Activated CD4-positive, CD25-positive, alpha-beta regulatory T cell treated with anti-CD3 and anti-CD28 coated beads, Interleukin-2, amount 50 U/mL, for 24 hours (primary cell): ENCODE measurements at regions not wholly inside any gene's neighbourhood (a gene's known extent, or its start where the extent isn't known, plus 50 kb on each side); places are given as distances from the start of the nearest gene placed in this dataset.
"Not testable (repeated sequence)": the region's sequence is repeated elsewhere in the genome, so short reads cannot be mapped to it uniquely, and the experiment has no call there.

Experiments
- ATAC-seq, 2 donors: fragments of 150-1000 bp; cut with Tn5 transposase; one replicate each; pipeline ENCODE4 v1.10.0; 2021; ENCODE audit warnings: mild to moderate bottlenecking in 1 of 2, moderate library complexity in 1 of 2

GRCh38 chr13:99078017-99078771 lies 100.3 kb upstream of the DOCK9 start:
- ATAC-seq: no peak

- ATAC-seq: no peak
Observed at GRCh38 chr13:99080131-99080530, 102.3 kb upstream of the DOCK9 start.

GRCh38 chr13:99083981-99084380 lies 106.1 kb upstream of the DOCK9 start:
- ATAC-seq: no peak

- ATAC-seq: no peak
Observed at GRCh38 chr13:99085139-99085807, 107.4 kb upstream of the DOCK9 start.

GRCh38 chr13:99085808-99086266 lies 108.0 kb upstream of the DOCK9 start:
- no peak for ATAC-seq

- peak; percentile 68 to 69 for ATAC-seq
Observed at GRCh38 chr13:99086267-99087097, 108.6 kb upstream of the DOCK9 start.

- peak; percentile 81 to 85 for ATAC-seq
Observed at GRCh38 chr13:99087098-99087953, 109.5 kb upstream of the DOCK9 start.

- ATAC-seq: peak; percentile 27 to 30
Observed at GRCh38 chr13:99087954-99088491, 110.2 kb upstream of the DOCK9 start.

GRCh38 chr13:99093997-99094396 lies 106.7 kb upstream of the UBAC2 start:
- ATAC-seq: no peak

GRCh38 chr13:99101831-99102230 lies 98.8 kb upstream of the UBAC2 start:
- ATAC-seq: not testable (repeated sequence)

- ATAC-seq: no peak
Observed at GRCh38 chr13:99103536-99103935, 97.1 kb upstream of the UBAC2 start.

- ATAC-seq: no peak
Observed at GRCh38 chr13:99104396-99104795, 96.3 kb upstream of the UBAC2 start.

GRCh38 chr13:99105160-99105559 lies 95.5 kb upstream of the UBAC2 start:
- no peak for ATAC-seq

GRCh38 chr13:99113351-99113750 lies 87.3 kb upstream of the UBAC2 start:
- ATAC-seq: no peak

GRCh38 chr13:99118179-99118578 lies 82.5 kb upstream of the UBAC2 start:
- ATAC-seq: no peak

- ATAC-seq: peak; percentile 92 to 93
Observed at GRCh38 chr13:99119656-99120055, 81.0 kb upstream of the UBAC2 start.

- no peak for ATAC-seq
Observed at GRCh38 chr13:99120751-99121150, 79.9 kb upstream of the UBAC2 start.

- no peak for ATAC-seq
Observed at GRCh38 chr13:99122171-99122570, 78.5 kb upstream of the UBAC2 start.

GRCh38 chr13:99123101-99124045 lies 77.3 kb upstream of the UBAC2 start:
- no peak for ATAC-seq

GRCh38 chr13:99124046-99124400 lies 76.6 kb upstream of the UBAC2 start:
- no peak for ATAC-seq

GRCh38 chr13:99124794-99125316 lies 75.8 kb upstream of the UBAC2 start:
- ATAC-seq: peak; percentile 92
